ENCODE measurements at regions not wholly inside any gene's neighbourhood (a gene's known extent, or its start where the extent isn't known, plus 50 kb on each side); places are given as distances from the start of the nearest gene placed in this dataset.

DNA sequence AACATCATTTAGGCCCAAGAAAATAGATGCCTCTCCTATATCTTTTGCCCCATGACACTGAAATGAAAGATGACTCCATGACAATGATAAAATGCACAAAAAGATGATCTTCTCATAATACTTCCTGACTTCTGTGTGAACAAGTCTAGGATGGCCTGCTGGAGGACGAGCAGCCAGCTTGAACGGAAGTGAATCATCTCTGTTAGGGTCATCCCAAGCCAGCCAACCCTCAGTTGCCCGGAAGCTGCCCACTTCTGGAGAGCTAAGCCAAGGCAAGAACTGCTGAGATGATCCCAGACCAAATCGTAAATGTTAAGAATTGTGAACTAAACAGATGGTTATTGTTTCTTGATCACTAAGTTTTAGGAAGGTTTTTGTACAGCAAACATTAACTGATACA, 249.7 kb upstream of the HS3ST5 start:
- DNase-seq (ENCODE audit: insufficient read length, low spot score) = no peak
- no peak for FAIRE-seq
- TF ChIP-seq POLR2A (IDR thresholded peaks at IDR 0.05; ENCODE audit: low read depth, low read length) = no peak

DNA sequence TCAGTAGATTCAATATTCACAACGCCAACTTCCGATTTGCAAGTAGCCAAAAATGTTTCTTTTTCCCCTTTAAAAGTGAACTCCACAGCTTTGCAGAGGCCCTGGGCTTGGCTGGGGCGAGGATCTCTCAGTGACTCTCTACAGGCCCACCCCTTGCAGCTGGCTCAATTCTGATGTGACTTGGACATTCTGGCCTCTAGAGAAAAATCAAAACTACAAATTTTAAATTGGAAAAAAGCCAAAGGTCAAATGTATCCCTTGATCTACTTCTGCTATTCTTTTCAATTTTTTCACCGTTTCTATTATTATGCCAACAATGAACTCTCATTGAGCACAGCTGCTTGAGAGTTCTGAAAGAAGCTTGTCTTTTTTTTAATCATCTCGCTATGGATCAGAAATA, 245.9 kb upstream of the HS3ST5 start:
- FAIRE-seq (no peak), DNase-seq (ENCODE audit: insufficient read length, low spot score) (no peak)
- TF ChIP-seq POLR2A (IDR thresholded peaks at IDR 0.05; ENCODE audit: low read depth, low read length) = no peak

DNA sequence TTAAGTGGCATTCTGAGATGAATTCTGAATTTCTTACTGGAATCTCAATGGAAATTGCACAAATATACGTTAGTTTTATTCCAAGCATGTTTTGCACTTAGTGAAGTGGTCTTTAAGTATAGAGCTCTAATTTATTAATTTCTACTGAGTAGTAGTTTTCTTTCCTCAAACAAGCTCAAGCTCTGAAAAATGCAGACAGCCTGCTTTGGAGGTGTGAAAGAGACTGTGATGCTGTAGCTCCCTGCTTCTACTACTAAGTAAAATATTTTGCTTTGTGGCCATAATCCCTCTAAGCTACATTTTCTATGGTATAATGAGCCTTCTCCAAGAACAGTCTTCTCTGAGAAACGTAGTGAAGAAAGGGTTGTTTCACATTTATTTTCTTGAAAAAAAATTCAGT, 243.5 kb upstream of the HS3ST5 start:
- TF ChIP-seq POLR2A (IDR thresholded peaks at IDR 0.05; ENCODE audit: low read depth, low read length) = no peak
- FAIRE-seq = no peak
- no peak for DNase-seq (ENCODE audit: insufficient read length, low spot score)

DNA sequence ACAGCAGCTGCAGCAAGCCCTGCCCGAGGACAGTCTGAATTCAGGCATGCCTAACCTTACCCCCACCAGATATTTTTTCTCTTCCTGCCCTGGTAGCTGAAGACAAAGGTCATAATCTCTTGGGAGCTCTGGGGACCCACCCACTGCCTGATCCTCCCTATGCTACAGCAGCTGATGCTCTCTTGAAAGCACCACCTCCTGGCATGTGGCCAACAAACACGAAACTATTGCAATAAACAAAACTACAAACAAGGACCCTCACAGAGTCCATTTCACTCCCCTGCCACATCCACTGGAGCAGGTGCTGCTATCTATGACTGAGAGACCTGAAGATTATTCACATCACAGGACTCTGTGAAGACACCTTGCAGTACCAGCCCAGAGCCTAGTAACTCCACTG, 238.5 kb upstream of the HS3ST5 start:
- no peak for TF ChIP-seq POLR2A (IDR thresholded peaks at IDR 0.05; ENCODE audit: low read depth, low read length)
- DNase-seq (ENCODE audit: insufficient read length, low spot score) (no peak), FAIRE-seq (no peak)

DNA sequence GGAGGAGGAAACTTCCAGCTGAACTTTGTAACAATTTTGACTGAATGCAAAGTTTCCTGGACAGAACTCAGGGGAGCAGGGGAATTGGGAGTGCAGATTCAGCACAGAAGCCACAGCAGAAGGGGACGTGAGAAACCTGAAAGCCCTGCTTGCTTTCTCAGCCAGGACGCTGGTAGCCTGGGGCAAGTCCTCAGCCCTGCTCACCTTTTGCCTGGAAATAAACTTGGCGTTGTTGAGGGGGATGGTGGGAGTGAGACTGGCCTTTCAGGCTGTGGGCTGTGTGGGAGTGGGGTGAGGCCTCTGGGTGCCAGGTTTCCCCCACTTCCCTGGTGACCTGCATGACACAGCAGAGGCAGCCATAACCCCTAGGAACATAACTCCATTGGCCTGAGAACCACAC, 238.1 kb upstream of the HS3ST5 start:
- TF ChIP-seq POLR2A (IDR thresholded peaks at IDR 0.05; ENCODE audit: low read depth, low read length) = no peak
- FAIRE-seq (no peak), DNase-seq (ENCODE audit: insufficient read length, low spot score) (no peak)

DNA sequence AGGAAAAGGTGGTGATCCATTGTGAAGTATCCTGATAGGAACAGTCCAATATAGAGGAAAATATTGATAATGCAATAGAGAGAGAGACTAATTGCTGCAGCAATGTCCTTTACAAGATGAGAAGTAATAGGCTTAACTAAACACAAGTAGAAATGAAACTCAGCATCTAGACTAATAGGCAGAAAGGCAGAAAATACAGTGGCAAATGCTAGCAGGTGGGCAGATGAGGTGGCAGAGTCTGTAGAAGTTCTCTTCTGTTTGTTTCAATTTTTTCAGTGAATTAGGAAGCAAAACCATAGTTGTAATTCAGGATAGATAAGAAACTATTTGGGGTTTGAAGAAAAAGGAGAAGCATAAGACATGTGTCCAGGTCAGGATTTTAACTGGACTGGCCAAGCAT, 236.7 kb upstream of the HS3ST5 start:
- no peak for TF ChIP-seq POLR2A (IDR thresholded peaks at IDR 0.05; ENCODE audit: low read depth, low read length)
- FAIRE-seq = no peak
- no peak for DNase-seq (ENCODE audit: insufficient read length, low spot score)

DNA sequence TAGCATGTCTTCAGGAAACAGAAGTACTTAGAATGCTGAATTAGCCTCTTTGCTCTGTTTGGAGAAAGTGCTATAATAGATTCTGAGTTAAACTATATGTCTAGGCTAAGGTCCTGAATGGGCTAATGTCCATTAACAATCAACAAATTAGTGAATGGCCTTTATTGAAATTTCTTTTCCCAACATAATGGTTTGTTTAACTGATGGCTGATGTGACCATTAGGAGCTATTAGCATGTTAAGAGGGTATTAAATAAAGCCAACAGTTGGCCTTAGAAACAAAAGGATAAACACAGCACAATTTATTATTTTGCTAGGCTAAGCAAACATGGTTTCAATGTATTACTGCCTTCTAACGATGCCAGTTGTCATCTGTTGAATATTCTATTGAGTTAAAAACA, 234.3 kb upstream of the HS3ST5 start:
- no peak for DNase-seq (ENCODE audit: insufficient read length, low spot score)
- FAIRE-seq = no peak
- TF ChIP-seq POLR2A (IDR thresholded peaks at IDR 0.05; ENCODE audit: low read depth, low read length) = no peak

DNA sequence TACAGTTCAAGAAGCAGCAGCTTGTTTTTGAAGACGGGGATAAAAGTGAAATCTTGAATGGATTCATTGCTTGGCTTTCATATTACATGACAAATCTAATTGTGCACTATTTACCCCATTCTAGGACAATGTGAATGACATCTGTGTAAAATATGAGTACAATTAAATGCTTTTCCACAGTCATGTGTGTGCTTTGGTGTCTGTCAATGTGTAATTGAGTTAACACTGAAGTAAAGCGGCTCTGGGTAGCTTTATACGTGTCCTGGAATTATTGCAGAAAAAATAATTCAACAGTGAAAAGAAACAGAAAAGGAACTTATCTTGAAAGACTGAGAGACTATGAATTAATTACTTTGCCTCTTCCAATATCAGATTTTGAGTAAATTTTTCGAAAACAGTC, 233.5 kb upstream of the HS3ST5 start:
- no peak for DNase-seq (ENCODE audit: insufficient read length, low spot score)
- TF ChIP-seq POLR2A (IDR thresholded peaks at IDR 0.05; ENCODE audit: low read depth, low read length) = no peak
- FAIRE-seq = no peak

DNA sequence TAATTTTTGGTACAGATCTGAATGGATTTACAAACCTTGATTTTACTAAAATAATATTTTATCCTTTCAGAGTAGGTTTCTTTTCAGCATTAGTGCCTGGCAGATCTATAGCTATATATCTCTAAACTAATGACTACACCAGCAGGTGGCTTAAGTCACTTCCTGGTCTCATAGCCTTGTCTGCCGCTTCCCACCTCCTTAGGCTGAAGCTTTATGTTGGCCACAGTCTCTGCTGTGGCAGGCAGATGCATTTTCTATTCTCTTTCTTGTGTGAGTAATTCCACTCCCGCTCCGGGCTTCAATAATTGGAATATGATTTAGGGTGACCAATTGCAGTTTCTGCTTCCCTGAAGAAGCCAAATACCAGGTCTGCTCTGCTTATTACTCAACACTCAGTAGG, 226.8 kb upstream of the HS3ST5 start:
- DNase-seq (ENCODE audit: insufficient read length, low spot score) (no peak), FAIRE-seq (no peak)
- TF ChIP-seq POLR2A (IDR thresholded peaks at IDR 0.05; ENCODE audit: low read depth, low read length) = no peak

DNA sequence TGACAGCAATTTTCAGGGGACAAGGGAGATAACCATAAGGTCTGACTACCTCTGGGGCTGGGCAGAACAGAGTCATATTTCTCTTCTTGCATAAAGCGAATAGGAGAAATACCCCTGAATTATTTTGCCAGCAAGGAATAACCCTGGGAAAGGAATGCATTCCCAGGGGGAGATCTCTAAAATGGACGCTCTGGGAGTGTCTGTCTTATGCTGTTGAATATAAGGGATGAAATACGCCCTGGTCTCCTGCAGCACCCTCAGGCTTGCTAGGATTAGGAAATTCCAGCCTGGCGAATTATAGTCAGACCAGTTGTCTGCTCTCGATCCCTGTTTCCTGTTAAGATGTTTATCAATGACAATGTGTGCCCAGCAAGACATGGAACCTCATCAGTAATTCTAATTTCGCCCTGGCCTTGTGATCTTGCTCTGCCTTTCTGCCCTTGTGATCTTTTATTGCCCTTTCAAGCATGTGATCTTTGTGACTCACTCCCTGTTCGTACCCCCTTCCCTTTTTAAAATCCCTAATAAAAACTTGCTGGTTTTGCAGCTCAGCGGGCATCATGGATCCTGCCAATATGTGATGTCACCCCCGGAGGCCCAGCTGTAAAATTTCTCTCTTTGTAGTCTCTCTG, 221.6 kb upstream of the HS3ST5 start:
- no peak for TF ChIP-seq POLR2A (IDR thresholded peaks at IDR 0.05; ENCODE audit: low read depth, low read length)
- no peak for FAIRE-seq
- no peak for DNase-seq (ENCODE audit: insufficient read length, low spot score)

DNA sequence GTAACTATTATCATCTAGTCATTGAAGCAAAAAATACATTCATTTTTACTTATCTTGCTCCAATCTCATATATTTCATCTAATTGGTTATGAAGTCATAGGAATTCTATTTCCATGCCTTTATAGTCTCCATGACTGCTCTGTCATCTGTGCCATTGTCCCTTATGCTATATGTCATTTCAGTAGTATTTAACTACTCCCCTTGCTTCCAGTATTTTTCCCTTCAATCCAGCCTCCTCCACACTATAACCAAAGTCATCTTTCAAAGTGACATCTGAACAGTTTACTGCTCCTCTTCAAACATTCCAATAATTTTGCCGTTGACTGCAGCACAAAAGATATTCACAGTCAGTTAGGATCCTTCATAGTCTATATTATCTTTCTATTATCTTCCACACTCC, 216.6 kb upstream of the HS3ST5 start:
- no peak for FAIRE-seq
- no peak for TF ChIP-seq POLR2A (IDR thresholded peaks at IDR 0.05; ENCODE audit: low read depth, low read length)
- no peak for DNase-seq (ENCODE audit: insufficient read length, low spot score)

DNA sequence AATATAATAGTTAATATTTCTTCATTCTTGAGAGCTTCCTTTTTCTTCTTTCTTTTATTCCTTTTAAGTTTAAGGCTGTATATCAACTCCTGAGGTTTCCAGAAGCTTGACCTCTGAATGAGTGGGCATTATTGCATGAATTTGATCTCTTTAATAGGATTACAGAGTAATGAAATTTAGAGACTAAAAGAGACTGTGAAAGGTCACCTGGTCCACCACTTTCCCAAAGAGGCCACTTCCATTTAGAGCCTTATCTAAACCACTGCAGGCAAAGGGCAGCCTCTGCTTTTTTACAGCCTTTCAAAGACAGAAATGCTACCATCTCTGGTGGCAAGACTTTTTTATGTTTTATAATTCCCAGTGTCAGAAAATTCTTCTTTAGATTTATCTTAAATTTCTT, 215.3 kb upstream of the HS3ST5 start:
- DNase-seq (ENCODE audit: insufficient read length, low spot score) = no peak
- FAIRE-seq = no peak
- TF ChIP-seq POLR2A (IDR thresholded peaks at IDR 0.05; ENCODE audit: low read depth, low read length) = no peak

DNA sequence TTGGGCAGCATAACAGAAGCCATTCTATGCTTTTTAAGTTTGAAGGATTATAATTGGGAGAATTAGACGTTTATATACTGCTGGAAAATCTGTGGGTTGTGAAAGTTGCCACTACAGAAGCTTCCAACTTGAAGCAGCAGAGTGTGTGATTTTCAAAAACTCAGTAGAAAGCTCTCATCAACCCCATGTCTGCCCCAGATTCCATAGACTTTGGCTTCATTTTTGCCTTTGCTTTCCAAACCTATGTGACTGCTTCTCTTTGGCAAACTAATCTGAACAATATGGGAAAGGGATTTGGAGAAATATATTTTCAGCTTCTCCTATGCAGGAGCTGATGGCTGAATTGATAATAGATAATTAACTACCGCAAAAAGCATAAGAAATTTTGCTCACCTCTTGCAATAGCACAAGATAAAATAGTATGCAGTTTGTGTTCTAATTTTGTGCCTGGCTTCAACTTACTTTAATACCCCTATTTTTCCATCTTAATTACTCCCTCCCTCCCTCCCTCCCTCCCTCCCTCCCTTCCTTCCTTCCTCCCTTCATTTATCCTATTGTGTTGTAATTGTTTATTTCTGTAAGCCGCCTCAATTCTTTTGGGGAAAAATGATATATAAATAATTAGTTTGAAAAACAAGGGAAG, 214.1 kb upstream of the HS3ST5 start:
- TF ChIP-seq POLR2A (IDR thresholded peaks at IDR 0.05; ENCODE audit: low read depth, low read length) = no peak
- FAIRE-seq = no peak
- DNase-seq (ENCODE audit: insufficient read length, low spot score) = no peak

DNA sequence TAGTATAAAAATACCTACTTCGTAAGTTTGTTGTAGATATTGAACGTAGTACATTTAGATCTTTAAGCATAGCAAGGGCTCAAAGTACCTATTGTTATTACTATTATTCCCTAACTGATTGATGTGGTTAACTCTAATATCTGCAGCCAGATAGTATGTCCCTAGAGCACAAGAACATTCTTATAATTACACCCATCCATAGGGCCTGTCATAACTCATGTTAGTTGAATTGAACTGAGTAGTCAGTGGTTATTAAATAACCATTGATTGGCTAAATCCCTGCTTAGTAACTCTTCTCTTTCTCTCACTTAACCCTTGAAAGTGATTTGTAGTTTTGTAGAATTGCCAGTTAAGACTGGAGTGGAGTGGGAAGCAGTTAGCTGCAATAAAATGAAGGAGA, 207.5 kb upstream of the HS3ST5 start:
- FAIRE-seq = no peak
- no peak for DNase-seq (ENCODE audit: insufficient read length, low spot score)
- TF ChIP-seq POLR2A (IDR thresholded peaks at IDR 0.05; ENCODE audit: low read depth, low read length) = no peak

DNA sequence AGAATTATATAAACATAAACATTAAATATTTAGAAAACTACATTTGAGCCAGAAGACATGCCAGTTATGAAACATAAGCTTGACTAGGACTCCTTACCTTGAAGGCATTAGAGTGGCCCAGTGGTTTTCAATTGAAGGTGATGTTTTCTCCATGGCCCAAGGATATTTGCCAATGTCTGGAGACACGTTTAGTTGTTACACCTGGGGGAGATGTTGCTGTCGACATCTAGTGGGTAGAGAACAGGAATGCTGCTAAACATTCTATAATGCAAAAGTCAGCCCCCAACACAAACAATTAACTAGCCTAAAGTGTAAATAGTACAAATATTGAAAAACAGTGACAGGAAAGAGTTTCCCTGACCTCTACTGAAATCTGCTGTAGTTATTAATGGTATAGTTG, 200.9 kb upstream of the HS3ST5 start:
- DNase-seq (ENCODE audit: insufficient read length, low spot score) (no peak), FAIRE-seq (no peak)
- TF ChIP-seq POLR2A (IDR thresholded peaks at IDR 0.05; ENCODE audit: low read depth, low read length) = no peak

DNA sequence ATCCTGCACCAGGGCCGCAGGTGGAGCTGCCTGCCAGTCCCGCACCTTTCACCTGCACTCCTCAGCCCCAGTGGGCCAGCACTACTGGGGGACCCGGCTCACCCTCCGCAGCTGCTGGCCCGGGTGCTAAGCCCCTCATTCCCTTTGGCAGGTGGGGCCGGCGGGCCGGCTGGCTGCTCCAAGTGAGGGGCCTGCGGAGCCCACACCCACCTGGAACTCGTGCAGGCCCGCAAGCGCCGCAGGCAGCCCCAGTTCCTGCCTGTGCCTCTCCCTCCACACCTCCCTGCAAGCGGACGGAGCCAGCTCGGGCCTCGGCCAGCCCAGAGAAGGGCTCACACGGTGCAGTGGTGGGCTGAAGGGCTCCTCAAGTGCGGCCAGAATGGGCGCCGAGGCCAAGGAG, 199.0 kb upstream of the HS3ST5 start:
- FAIRE-seq = no peak
- no peak for TF ChIP-seq POLR2A (IDR thresholded peaks at IDR 0.05; ENCODE audit: low read depth, low read length)
- no peak for DNase-seq (ENCODE audit: insufficient read length, low spot score)
